Coronary artery (tissue), 2 donors: ENCODE measurements at regions not wholly inside any gene's neighbourhood (a gene's known extent, or its start where the extent isn't known, plus 50 kb on each side); places are given as distances from the start of the nearest gene placed in this dataset.
"Not testable (repeated sequence)": the region's sequence is repeated elsewhere in the genome, so short reads cannot be mapped to it uniquely, and the experiment has no call there.

Source experiments
- DNase-seq: peaks from one replicate; pipeline ENCODE4 v3.0.0-alpha.2; 2017; ENCODE audit warnings: low spot score
- H3K27ac ChIP-seq, 2 donors: fragments of 200-600 bp; sonication (generic); one replicate each; pipeline ENCODE4 v1.5.1; 2016 to 2019
- H3K4me3 ChIP-seq: fragments of 200-600 bp; sonication (generic); 2 replicates; pipeline ENCODE4 v1.5.1; 2016; ENCODE audit warnings: mild to moderate bottlenecking, moderate library complexity
- TF ChIP-seq, protein P1 (sequence below): fragments of 200-600 bp; sonication (generic); IDR thresholded peaks from one replicate; pipeline ENCODE4 v1.5.1; 2019; ENCODE audit warnings: antibody characterized with exemption

DNA sequence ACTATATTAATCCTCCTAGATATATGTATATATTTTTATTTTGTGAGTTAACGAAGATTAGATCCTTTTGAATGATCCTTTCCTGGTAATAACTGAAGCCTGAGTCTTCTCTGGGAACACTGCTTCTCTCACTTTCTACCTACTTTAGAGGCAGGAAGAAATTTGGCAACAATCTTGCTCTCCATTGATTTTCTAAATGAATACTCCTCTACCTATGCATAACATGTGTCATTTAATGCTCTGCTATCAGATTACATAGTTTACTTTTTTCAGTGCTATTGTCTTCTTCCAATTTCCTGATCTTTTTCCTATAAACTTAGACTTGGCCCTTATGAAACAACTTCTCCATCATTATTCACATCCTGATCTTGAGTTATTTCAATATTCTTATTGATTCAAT is 60.4 kb upstream of the PDHA2 start:
- Histone ChIP-seq H3K4me3 (no peak overlapping the region), H3K27ac (no peak overlapping the region)
- DNase-seq, result no peak
- TF ChIP-seq, protein P1, sequence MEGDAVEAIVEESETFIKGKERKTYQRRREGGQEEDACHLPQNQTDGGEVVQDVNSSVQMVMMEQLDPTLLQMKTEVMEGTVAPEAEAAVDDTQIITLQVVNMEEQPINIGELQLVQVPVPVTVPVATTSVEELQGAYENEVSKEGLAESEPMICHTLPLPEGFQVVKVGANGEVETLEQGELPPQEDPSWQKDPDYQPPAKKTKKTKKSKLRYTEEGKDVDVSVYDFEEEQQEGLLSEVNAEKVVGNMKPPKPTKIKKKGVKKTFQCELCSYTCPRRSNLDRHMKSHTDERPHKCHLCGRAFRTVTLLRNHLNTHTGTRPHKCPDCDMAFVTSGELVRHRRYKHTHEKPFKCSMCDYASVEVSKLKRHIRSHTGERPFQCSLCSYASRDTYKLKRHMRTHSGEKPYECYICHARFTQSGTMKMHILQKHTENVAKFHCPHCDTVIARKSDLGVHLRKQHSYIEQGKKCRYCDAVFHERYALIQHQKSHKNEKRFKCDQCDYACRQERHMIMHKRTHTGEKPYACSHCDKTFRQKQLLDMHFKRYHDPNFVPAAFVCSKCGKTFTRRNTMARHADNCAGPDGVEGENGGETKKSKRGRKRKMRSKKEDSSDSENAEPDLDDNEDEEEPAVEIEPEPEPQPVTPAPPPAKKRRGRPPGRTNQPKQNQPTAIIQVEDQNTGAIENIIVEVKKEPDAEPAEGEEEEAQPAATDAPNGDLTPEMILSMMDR, result no peak

DNA sequence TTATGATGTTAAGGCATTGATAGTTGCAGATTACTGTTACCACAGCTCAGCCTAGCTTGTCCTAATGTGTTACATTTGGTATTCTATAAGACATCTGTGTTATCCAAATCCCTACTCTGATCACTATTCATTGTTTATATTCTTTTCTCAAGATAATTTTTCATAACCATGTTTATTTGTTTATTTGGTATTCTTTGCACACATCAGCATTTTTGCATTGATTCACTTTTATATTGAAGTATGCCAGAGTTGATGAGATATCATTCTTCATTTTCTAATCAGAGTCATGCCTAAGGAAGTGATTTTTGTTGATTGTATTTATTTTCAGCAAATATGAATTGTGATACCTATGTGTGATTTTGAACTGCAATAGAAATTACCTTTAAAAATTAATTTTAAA is 61.2 kb upstream of the PDHA2 start:
- Histone ChIP-seq H3K4me3 (no peak overlapping the region), H3K27ac (no peak overlapping the region)
- no peak for DNase-seq
- TF ChIP-seq, protein P1, result no peak

DNA sequence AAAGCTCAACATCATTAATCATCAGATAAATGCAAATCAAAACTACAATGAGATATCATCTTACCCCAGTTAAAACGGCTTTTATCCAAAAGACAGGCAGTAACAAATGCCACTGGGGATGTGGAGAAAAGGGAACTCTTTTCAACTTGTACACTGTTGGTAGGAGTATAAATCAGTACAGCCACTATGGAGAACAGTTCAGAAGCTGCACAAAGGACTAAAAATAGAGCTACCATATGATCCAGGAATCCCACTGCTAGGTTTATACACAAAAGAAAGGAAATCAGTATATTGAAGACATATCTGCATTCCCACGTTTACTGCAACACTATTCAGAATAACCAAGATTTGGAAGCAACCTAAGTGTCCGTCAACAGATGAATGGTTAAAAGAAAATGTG is 69.3 kb upstream of the PDHA2 start:
- H3K27ac ChIP-seq, result not testable (repeated sequence)

DNA sequence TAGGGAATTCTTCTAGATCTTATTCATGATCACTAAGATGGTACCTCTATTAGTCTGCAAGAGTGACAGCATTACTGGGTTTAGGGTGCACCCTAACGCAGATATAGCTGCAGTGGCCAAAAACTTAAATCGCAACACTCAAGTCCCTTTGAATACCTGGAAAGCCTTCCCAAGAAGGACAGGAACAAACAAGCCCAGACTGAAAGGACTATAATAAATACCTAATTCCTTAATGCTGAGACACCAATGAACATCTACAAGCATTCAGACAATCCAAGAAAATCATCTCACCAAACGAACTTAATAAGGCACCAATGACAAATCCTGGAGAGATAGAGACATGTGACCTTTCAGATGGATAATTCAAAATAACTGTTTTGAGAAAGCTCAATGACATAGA is 74.9 kb upstream of the PDHA2 start:
- Histone ChIP-seq H3K27ac (no peak overlapping the region), H3K4me3 (no peak overlapping the region)
- TF ChIP-seq, protein P1, result no peak
- no peak for DNase-seq

More for the DNA sequence above, 69.3 kb upstream of the PDHA2 start:
- H3K4me3 ChIP-seq, DNase-seq: not testable (repeated sequence)

DNA sequence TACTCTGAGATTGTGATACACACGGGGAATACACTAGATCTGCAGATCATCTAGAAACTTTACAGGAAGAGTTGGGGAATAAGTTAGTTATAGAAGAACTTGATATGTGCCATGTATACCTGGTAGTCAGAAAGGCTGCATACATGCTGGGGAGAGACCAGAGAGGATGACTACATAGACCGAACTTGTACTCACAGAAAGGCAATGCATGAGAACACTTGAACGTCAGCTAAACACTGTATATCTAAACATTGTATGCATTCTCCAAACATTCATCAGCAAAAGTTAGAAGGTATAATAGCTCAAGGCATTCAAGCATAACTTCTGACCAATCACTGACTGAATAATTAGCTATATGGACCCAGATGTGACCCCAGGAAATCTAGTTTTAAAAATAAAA is 78.0 kb upstream of the PDHA2 start:
- TF ChIP-seq, protein P1, result no peak
- Histone ChIP-seq H3K27ac (no peak overlapping the region), H3K4me3 (no peak overlapping the region)
- no peak for DNase-seq

DNA sequence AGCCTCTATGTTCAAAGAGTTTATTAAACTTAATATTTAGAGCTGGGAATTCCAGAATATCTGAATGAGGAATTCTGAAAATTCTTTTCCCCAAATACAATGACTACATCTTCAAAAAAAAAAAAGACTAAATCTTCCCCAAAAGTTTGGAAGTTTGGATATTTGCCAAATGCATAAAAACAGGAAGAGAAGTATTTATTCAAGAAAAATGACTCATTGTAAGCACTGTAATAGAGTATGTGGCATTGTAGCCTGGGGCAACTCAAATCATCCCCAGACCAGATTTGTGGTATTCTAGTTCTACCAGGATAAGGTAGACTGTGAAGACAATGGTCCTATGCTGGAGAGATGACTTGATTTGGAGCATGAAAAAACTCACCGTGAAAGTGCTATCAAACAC is 78.5 kb upstream of the PDHA2 start:
- Histone ChIP-seq H3K4me3 (no peak overlapping the region), H3K27ac (no peak overlapping the region)
- TF ChIP-seq, protein P1, result no peak
- DNase-seq, result no peak

DNA sequence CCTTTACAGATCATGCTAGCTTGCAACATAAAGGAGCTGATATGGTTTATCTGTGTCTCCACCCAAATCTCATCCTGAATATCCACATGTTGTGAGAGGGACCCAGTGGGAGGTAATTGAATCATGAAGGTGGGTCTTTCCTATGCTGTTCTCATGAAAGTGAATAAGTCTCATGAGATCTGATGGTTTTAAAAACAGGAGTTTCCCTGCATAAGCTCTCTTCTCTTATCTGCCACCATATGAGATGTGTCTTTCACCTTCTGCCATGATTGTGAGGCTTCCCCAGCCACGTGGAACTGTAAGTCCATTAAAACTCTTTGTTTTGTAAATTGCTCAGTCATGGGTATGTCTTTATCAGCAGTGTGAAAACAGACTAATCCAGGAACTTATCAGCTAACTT is 79.2 kb upstream of the PDHA2 start:
- H3K4me3 ChIP-seq, DNase-seq, H3K27ac ChIP-seq: not testable (repeated sequence)

DNA sequence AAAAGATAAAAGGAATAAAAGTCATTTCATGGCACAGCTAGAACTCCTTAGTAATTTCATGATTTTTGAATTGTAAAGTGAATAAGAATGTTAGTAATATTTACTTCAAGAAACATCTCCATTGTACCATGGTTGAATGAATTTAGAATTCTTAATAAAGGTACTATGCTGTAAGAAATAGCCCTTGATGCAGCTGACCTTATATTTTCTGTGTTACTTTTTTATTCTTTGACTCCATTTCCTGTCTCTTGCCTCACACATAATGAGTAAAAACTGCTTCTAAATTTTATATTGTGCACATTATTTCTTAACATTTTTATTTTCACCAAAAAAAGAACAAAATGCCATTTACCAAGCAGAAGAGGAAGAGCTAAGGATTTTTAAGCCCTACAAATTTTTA is 81.9 kb upstream of the PDHA2 start:
- TF ChIP-seq, protein P1, result no peak
- DNase-seq, result no peak
- no peak overlapping the region for H3K27ac ChIP-seq
- H3K4me3 ChIP-seq, result no peak overlapping the region
